HG03439 (cell line): ENCODE measurements at regions not wholly inside any gene's neighbourhood (a gene's known extent, or its start where the extent isn't known, plus 50 kb on each side); places are given as distances from the start of the nearest gene placed in this dataset.

Source experiments
- ATAC-seq: cut with Tn5 transposase; IDR thresholded peaks from one replicate; pipeline ENCODE4 v1.9.1; 2021; ENCODE audit warnings: mild to moderate bottlenecking, moderate library complexity; ENCODE audit not compliant: unreplicated experiment

DNA sequence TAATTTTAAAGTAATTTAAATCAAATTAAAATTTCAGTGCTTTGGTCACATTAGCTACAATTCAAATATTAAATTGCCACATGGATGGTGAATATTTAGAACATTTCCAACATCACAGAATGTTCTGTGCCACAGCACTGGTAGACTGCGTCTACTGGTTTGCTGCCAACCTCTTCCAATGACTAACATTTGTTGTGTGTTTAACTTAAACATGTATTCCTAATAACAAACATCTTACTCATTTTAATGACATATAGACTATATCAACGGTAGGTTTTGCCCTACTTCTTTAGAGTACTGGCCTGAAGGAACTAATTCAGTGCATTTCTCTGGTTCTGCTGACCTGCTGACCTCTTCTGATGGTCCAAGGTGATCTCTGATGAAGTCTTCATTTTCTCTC lies 157.6 kb downstream of the DCK start:
- no peak for ATAC-seq

DNA sequence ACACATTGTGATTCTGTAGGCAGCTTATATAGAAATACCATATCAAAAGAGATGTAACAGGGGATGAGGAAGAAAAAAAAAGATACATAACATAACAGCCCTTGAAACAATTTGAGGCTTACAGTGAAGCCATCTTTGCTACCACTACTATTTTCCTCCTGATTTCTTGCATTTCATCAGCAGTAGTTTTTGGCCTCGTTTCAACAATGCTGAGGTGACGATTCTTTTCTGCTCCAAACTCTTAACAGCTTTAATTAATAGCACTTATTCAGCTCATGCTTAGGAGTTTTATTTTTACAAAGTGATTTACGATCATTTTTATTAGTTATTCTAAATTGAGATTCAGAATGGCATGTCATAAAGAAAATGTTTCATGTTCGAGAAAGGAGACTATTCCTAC lies 163.2 kb downstream of the DCK start:
- no peak for ATAC-seq

GRCh38 chr4:71162386-71162785 lies 168.9 kb downstream of the DCK start:
- no peak for ATAC-seq

DNA sequence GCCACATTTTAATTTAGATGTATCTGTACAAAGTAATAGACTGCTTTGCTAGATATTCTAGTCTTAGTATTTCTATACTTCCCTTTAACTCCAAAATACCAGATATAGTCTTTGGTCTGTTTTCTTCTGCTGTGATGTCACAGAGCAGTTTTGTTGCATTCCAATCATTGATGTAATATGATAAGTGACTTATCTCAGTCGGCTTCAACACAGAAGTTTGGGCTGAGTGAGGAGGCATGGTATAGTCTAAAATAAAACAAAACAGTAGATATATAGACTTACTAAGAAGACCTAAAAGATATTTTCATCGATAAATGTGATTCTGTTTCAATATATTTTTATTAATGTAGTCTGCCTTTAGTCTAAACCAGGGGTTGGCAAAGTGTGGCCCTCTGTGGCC lies 169.9 kb downstream of the DCK start:
- no peak for ATAC-seq

- ATAC-seq = no peak
Observed at GRCh38 chr4:71167083-71167482, 171.7 kb upstream of the SLC4A4 start.

- no peak for ATAC-seq
Observed at GRCh38 chr4:71171592-71171991, 167.2 kb upstream of the SLC4A4 start.

DNA sequence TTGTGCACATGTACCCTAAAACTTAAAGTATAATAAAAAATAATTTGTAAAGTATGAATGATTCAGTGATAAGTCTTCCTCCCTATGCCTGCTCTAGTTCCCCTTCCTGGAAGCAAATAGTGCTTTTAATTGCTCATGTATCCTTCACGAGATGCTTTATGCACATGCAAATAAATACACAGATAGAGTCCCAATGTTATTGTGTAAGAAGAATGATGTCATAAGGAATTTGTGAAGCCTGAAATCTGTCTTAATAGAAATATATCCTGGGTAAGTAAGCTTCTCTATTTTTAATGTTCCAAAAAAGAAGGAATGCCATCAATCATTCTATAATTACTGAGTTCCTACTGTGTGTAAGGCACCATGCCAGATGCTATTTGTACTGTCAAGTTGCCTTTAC lies 157.5 kb upstream of the SLC4A4 start:
- ATAC-seq = no peak

DNA sequence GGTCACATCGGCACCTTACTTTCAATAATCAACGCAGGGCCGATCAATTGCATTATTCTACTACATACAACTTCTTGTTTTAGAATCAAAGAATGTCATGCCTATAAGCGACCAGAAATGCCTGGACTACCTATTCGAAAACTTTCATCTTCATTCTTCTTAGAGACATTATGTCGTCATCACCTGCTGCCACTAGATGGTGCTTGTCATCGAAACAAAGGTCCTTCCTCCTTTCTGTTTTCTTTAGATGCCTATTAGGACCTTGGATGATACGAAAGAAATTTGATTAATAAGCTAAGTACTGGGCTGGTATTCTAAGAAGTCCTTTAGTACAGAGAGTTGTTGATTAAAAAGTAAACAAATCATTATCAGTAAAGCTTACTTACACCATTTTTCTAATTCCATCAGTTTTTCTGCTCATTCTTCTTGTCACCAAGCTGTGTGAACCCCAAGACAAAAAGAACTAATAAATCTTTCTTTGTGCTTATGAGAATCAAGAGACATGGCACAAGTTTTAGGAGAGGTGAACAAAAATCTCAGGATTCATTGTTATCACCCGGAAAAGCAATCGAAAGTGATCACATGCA lies 154.5 kb upstream of the SLC4A4 start:
- ATAC-seq = peak; percentile 74

- no peak for ATAC-seq
Observed at GRCh38 chr4:71185037-71185436, 153.8 kb upstream of the SLC4A4 start.

DNA sequence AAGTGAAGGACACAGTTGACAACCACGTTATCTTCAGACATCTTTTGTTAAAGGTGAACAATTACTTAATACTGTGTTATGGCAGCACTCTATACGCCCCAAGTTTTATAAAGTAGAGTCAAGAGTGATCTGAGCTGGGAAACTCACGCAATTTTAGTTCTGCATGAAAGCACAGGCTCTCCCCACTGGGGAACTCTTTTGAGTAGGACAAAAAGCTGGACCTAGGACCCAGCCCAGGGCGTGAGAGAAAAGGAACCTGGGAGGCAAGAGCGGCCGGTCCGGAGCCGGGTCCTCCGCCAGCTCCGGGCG lies 152.6 kb upstream of the SLC4A4 start:
- no peak for ATAC-seq

- ATAC-seq = no peak
Observed at GRCh38 chr4:71186566-71187403, 152.0 kb upstream of the SLC4A4 start.

- no peak for ATAC-seq
Observed at GRCh38 chr4:71187404-71188155, 151.2 kb upstream of the SLC4A4 start.

DNA sequence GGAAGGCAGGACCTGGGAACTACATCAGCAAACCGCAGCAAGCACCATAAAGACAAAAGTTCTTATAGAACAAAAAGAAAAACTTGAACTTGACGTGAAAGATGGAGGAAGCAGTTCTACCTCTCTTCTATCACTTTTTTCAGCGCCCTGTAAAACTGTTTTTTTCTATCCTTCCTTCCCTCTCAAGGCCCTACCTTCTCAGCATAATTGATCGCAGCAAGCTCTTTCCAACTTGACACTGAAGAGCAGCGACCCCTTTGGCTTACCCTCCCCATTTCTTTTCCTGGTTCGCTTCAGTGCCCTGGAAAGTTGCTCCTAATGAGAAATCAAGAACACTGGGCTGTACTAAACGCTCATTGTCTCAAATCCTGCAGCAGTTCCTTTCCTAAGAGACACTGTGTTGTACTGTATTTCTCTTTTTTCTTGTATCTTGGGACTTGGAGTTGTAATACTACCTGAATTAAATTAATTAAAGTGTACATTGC lies 150.6 kb upstream of the SLC4A4 start:
- ATAC-seq = no peak

GRCh38 chr4:71188951-71189350 lies 149.9 kb upstream of the SLC4A4 start:
- no peak for ATAC-seq

DNA sequence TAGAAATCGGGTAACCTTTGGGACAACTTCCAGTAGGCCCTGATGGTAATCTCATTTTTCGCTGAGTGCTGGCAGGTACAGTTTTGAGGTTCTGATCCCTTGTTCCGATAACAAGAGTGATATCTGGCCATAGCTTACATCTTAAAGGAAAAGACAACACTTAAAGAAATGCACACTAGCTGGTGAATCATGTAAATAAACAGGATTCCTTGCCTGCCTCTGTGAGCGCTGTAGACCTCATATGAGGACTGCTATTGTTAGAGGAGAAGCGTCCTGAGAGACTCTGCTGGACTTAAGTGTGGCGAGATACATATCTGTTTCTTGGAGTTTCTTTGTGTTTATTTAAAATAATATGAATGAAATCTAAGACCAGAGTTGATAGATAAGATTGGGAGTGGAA lies 149.3 kb upstream of the SLC4A4 start:
- ATAC-seq = no peak

- no peak for ATAC-seq
Observed at GRCh38 chr4:71194454-71194853, 144.4 kb upstream of the SLC4A4 start.

GRCh38 chr4:71195924-71196323 lies 142.9 kb upstream of the SLC4A4 start:
- ATAC-seq = no peak

GRCh38 chr4:71198958-71199357 lies 139.9 kb upstream of the SLC4A4 start:
- no peak for ATAC-seq

DNA sequence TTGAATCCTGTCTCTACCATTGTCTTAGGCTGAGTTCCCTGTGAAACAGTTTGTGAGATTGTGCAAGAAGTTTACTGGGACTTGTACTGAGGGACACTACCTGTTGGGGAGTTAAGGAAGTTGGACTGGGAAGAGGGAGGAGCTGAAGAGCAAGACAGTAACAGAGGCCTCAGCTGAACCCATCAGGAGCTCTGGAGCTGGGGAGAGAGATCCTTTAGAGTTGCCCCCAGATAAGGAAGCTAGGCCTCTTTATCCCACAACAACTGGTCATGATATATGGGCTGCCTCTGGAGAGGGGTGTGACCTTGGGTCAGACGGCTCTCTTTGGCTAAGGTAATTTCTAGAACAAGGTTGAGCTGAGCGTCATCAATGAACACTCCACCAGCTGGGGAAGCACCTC lies 137.8 kb upstream of the SLC4A4 start:
- ATAC-seq = no peak

DNA sequence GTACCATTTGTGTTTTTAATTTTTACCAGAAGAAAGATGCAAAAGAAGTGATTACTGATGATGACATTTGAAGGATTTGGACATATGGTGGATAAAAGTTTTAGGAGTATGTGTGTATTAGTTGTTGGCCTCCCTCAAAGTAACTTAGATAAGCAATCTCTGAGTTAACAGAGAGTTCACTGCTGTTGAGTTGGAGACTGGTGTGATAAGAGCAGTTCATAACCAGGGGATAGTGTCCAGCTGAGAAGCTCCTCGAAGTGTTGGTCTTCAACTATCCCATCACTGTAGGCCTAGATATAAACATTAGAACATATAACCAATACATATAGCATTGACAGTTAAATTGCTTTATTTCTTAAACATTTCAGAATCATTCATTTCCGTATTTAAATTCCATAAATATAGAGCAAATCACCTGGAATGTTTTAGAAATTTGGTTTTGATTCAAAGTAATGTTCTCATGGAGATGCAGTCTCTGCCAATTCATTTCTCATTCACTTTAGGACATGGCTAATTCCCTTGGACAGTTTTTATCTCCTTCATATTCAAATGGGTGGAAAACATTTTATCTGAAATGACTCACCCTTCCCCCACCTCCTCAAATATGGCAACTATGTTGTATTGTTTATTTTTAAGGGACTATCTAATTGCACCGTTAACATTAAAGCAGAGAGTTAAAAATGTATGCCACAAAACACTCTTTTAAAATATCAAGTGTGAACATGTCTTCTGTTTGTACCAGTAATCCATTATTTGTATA lies 136.8 kb upstream of the SLC4A4 start:
- ATAC-seq = no peak

- no peak for ATAC-seq
Observed at GRCh38 chr4:71202705-71203104, 136.1 kb upstream of the SLC4A4 start.
